HAP-1 (cell line): ENCODE measurements at regions not wholly inside any gene's neighbourhood (a gene's known extent, or its start where the extent isn't known, plus 50 kb on each side); places are given as distances from the start of the nearest gene placed in this dataset.
"Not testable (repeated sequence)": the region's sequence is repeated elsewhere in the genome, so short reads cannot be mapped to it uniquely, and the experiment has no call there.

Experiments used
- DNase-seq, 2 experiments: peaks; one replicate each; pipeline ENCODE4 v3.0.0-alpha.2; 2016 to 2020; ENCODE audit warnings: low spot score in 2 of 2
- H3K27me3 ChIP-seq: fragments of 250-450 bp; sonication (Bioruptor Pico); 2 replicates; pipeline ENCODE4 v1.5.1; 2020; ENCODE audit warnings: low read depth, mild to moderate bottlenecking, moderate library complexity
- H3K36me3 ChIP-seq: fragments of 250-450 bp; sonication (Bioruptor Pico); replicated peaks from 2 replicates; pipeline ENCODE4 v1.5.1; 2020; ENCODE audit warnings: mild to moderate bottlenecking
- H3K4me1 ChIP-seq: fragments of 250-450 bp; sonication (Bioruptor Pico); 2 replicates; pipeline ENCODE4 v1.5.1; 2020; ENCODE audit warnings: mild to moderate bottlenecking
- H3K4me3 ChIP-seq: fragments of 250-450 bp; sonication (Bioruptor Pico); 2 replicates; pipeline ENCODE4 v1.5.1; 2020; ENCODE audit warnings: mild to moderate bottlenecking, moderate library complexity
- H3K9me3 ChIP-seq: fragments of 250-450 bp; sonication (Bioruptor Pico); 2 replicates; pipeline ENCODE4 v1.5.1; 2020; ENCODE audit warnings: mild to moderate bottlenecking, moderate library complexity
- in situ Hi-C: fragments of 300-500 bp; cut with MboI; formaldehyde crosslinking; loops from 3 replicates; pipeline ENCODE4 v1.14.3; 2020; ENCODE audit warnings: low sequenced_read_pairs, inconsistent platforms, mixed read lengths

DNA sequence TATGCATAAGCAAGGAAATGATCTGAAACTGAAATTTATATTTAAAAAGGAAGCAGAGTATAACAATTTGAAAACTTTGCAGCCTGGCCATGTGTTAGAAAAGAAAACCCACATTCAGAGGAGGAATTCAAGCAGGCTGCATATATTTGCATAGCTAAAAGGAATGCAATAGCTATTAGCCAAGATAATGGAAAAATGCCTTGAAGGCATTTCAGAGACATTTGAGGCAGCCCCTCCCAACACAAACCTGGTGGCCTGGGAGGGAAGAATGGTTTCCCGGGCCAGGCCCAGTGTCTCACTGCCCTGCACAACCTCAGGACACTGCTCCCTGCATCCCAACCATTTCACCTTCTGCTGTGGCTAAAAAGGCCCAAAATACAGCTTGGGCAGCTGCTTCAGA is 136.8 kb downstream of the TYW3 start:
- DNase-seq: no peak
- Histone ChIP-seq H3K9me3 (no peaks in the 10 kb centered on the region), H3K4me1 (no peaks in the 10 kb centered on the region), H3K27me3 (no peaks in the 10 kb centered on the region), H3K4me3 (no peak overlapping the region), H3K36me3 (no peaks in the 10 kb centered on the region)
- in situ Hi-C loops: no loop called here

DNA sequence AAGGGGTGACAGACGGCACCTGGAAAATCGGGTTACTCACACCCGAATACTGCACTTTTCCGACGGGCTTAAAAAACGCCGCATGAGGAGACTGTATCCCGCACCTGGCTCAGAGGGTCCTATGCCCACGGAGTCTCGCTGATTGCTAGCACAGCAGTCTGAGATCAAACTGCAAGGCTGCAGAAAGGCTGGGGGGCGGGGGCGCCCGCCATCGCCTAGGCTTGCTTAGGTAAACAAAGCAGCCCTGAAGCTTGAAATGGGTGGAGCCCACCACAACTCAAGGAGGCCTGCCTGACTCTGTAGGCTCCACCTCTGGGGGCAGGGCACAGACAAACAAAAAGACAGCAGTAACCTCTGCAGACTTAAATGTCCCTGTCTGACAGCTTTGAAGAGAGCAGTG is 144.4 kb downstream of the TYW3 start:
- DNase-seq, in situ Hi-C loops, H3K36me3 ChIP-seq, H3K4me3 ChIP-seq, H3K9me3 ChIP-seq, H3K4me1 ChIP-seq, H3K27me3 ChIP-seq: not testable (repeated sequence)

- H3K9me3 ChIP-seq: no peaks in the 10 kb centered on the region
- no peaks in the 10 kb centered on the region for H3K27me3 ChIP-seq
- in situ Hi-C loops: no loop called here
- H3K4me1 ChIP-seq: no peaks in the 10 kb centered on the region
- DNase-seq: no peak
- no peaks in the 10 kb centered on the region for H3K36me3 ChIP-seq
- H3K4me3 ChIP-seq: no peak overlapping the region
These were observed 162.5 kb downstream of the TYW3 start for GRCh38 chr1:74895411-74895810.

DNA sequence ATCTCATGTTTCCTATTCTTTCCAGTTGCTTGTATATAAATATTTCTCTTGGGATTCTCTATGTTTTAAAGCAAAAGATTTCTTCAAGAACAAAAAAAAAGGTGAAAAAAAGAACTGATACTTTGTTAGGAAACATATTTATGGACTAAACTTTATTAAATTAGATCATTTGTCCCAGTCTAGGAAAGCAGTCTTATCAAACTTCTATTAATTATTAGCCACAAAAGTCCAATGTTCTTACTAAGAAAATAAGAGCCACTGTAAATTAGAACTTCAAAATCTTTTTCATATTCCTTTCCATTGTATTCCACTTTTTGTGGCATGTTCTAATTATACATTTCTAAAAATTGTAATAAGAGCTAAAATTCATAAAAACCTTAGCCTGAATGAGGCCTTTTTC is 175.2 kb downstream of the TYW3 start:
- no peaks in the 10 kb centered on the region for H3K36me3 ChIP-seq
- H3K27me3 ChIP-seq: no peaks in the 10 kb centered on the region
- in situ Hi-C loops: no loop called here
- no peak for DNase-seq
- H3K4me3 ChIP-seq: no peak overlapping the region
- no peaks in the 10 kb centered on the region for H3K9me3 ChIP-seq
- H3K4me1 ChIP-seq: no peaks in the 10 kb centered on the region

GRCh38 chr1:74908797-74909196 is 175.8 kb downstream of the TYW3 start:
- H3K4me1 ChIP-seq: no peaks in the 10 kb centered on the region
- H3K9me3 ChIP-seq: no peaks in the 10 kb centered on the region
- H3K36me3 ChIP-seq: no peaks in the 10 kb centered on the region
- DNase-seq: no peak
- no peak overlapping the region for H3K4me3 ChIP-seq
- in situ Hi-C loops: no loop called here
- H3K27me3 ChIP-seq: no peaks in the 10 kb centered on the region

- no peak overlapping the region for H3K4me3 ChIP-seq
- in situ Hi-C loops: no loop called here
- no peaks in the 10 kb centered on the region for H3K9me3 ChIP-seq
- H3K27me3 ChIP-seq: no peaks in the 10 kb centered on the region
- no peak for DNase-seq
- H3K4me1 ChIP-seq: no peaks in the 10 kb centered on the region
- no peaks in the 10 kb centered on the region for H3K36me3 ChIP-seq
These were observed 181.0 kb downstream of the TYW3 start for GRCh38 chr1:74913978-74914377.

- no peaks in the 10 kb centered on the region for H3K4me1 ChIP-seq
- in situ Hi-C loops: no loop called here
- H3K27me3 ChIP-seq: no peaks in the 10 kb centered on the region
- H3K9me3 ChIP-seq: no peaks in the 10 kb centered on the region
- H3K36me3 ChIP-seq: no peaks in the 10 kb centered on the region
- no peak overlapping the region for H3K4me3 ChIP-seq
- no peak for DNase-seq
These were observed 200.5 kb downstream of the TYW3 start for GRCh38 chr1:74933500-74933899.

DNA sequence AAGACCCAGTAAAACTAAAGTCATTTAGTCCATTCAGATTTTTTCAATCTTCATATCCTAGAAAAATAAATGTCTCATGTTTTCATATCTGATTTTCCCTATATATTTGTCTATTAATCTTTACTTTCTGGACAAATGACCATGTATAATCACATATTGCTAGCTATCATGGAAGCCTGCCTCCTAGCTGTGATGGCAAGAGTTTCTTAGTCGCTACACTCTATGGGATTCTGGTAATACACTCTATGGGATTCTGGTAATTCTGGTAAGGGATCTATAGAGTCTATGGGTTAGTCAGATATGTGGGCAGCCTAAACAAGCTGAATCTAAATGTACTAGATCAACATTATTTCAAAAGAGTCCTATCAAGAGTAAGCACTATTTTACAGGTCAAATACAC is 198.7 kb upstream of the LHX8 start:
- DNase-seq: no peak
- no peaks in the 10 kb centered on the region for H3K27me3 ChIP-seq

DNA sequence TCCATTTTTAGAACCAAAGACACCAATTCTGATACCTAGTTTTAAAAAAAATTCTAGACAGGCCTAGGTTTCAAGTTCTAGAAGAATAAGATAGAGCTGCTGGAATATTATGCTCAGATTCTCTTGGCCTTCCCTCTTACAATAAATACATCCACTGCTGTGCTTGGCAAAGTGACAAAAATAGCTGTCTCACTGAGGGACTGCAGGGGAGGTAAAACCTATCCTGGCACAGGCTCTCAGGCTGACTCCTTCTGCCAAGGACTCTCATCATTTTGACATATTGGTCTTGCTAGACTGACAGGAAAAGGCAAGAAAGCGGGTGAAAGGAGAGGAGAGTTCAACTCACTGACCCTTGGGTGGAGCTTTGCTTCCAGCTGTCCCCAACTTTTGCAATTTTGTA is 197.0 kb upstream of the LHX8 start:
- Histone ChIP-seq H3K4me3 (no peak overlapping the region), H3K27me3 (no peaks in the 10 kb centered on the region), H3K9me3 (no peaks in the 10 kb centered on the region), H3K36me3 (no peaks in the 10 kb centered on the region), H3K4me1 (no peaks in the 10 kb centered on the region)
- in situ Hi-C loops: no loop called here
- no peak for DNase-seq

More for the DNA sequence above, 198.7 kb upstream of the LHX8 start:
- H3K4me3 ChIP-seq: no peak overlapping the region
- no peaks in the 10 kb centered on the region for H3K36me3 ChIP-seq
- no peaks in the 10 kb centered on the region for H3K4me1 ChIP-seq
- no peaks in the 10 kb centered on the region for H3K9me3 ChIP-seq
- in situ Hi-C loops: no loop called here

GRCh38 chr1:74943046-74943445 is 191.1 kb upstream of the LHX8 start:
- no peaks in the 10 kb centered on the region for H3K4me1 ChIP-seq
- DNase-seq: no peak
- in situ Hi-C loops: no loop called here
- H3K9me3 ChIP-seq: no peaks in the 10 kb centered on the region
- no peak overlapping the region for H3K4me3 ChIP-seq
- H3K36me3 ChIP-seq: no peaks in the 10 kb centered on the region
- H3K27me3 ChIP-seq: no peaks in the 10 kb centered on the region

DNA sequence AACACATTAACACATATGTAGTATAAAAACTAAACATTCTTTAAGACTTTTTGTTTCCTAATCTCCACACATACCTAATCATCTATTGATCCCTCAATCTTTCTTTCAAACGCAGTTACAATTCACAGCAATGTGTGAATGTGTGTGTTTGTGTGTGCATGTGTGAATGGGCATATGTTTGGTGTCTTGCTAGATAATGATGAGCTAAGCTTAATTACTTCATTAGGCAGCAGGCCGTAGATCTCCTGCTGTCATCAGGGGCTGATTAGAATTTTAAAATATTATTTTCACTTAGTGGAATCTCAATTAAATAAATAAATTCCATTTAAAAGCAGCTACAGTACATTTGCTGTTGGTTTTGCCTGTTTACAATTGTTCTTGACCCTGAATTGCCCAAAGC is 187.8 kb upstream of the LHX8 start:
- no peaks in the 10 kb centered on the region for H3K36me3 ChIP-seq
- no peak overlapping the region for H3K4me3 ChIP-seq
- H3K27me3 ChIP-seq: no peaks in the 10 kb centered on the region
- no peaks in the 10 kb centered on the region for H3K9me3 ChIP-seq
- no peak for DNase-seq
- in situ Hi-C loops: no loop called here
- no peaks in the 10 kb centered on the region for H3K4me1 ChIP-seq

DNA sequence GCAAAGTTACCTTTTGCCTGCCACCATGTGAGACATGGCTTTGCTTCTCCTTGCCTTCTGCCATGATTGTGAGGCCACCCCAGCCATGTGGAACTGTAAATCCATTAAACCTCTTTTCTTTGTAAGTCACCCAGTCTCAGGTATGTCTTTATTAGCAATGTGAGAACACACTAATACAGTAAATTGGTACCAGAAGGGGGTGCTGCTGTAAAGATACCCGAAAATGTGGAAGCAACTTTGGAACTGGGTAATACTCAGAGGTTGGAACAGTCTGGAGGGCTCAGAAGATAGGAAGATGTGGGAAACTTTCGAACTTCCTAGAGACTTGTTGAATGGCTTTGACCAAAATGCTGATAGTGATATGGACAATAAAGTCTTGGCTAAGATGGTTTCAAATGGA is 184.8 kb upstream of the LHX8 start:
- H3K27me3 ChIP-seq, in situ Hi-C loops, DNase-seq, H3K9me3 ChIP-seq, H3K36me3 ChIP-seq, H3K4me1 ChIP-seq, H3K4me3 ChIP-seq: not testable (repeated sequence)

GRCh38 chr1:74951981-74952380 is 182.2 kb upstream of the LHX8 start:
- H3K9me3 ChIP-seq, H3K36me3 ChIP-seq, H3K4me3 ChIP-seq, H3K27me3 ChIP-seq, H3K4me1 ChIP-seq, DNase-seq, in situ Hi-C loops: not testable (repeated sequence)

DNA sequence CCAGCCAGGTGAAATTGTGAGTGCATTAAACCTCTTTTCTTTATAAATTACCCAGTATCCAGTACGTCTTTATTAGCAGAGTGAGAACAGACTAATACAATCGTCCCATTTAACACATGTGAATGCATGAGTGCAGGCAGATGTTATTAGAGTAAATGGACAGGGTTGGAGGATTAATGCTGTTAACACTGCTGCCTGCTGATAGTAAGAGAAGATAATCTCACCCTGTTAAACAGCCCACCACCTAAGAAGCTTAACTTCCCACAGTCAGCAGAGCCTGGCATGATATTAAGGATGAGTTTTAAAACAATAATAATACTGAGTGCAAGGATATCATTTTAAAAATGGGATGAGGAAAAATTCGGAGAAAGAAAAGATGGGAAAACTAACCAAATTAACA is 181.4 kb upstream of the LHX8 start:
- Histone ChIP-seq H3K36me3 (no peaks in the 10 kb centered on the region), H3K27me3 (no peaks in the 10 kb centered on the region), H3K9me3 (no peaks in the 10 kb centered on the region), H3K4me3 (no peak overlapping the region), H3K4me1 (no peaks in the 10 kb centered on the region)
- in situ Hi-C loops: no loop called here
- no peak for DNase-seq

- no peak for DNase-seq
- in situ Hi-C loops: no loop called here
- no peak overlapping the region for H3K4me3 ChIP-seq
These were observed 180.6 kb upstream of the LHX8 start for GRCh38 chr1:74953622-74954021.

More at GRCh38 chr1:74953622-74954021, 180.6 kb upstream of the LHX8 start:
- H3K27me3 ChIP-seq: no peaks in the 10 kb centered on the region
- no peaks in the 10 kb centered on the region for H3K4me1 ChIP-seq
- H3K36me3 ChIP-seq: no peaks in the 10 kb centered on the region
- H3K9me3 ChIP-seq: no peaks in the 10 kb centered on the region
